B cell (primary cell): ENCODE measurements at regions not wholly inside any gene's neighbourhood (a gene's known extent, or its start where the extent isn't known, plus 50 kb on each side); places are given as distances from the start of the nearest gene placed in this dataset.
"Not testable (repeated sequence)": the region's sequence is repeated elsewhere in the genome, so short reads cannot be mapped to it uniquely, and the experiment has no call there.

Experiments
- ATAC-seq: fragments of 200-7000 bp; cut with Tn5 transposase; one replicate; pipeline ENCODE4 v1.10.0; 2021; ENCODE audit warnings: low read depth, mild to moderate bottlenecking, moderate number of reproducible peaks, moderate library complexity
- CTCF ChIA-PET: fragments of 350-600 bp; sonication (Branson Sonifier 250); formaldehyde crosslinking; loops from one replicate; lab custom pipeline; 2021; ENCODE audit warnings: antibody characterized with exemption, inconsistent platforms; lab: Charles Lee
- POLR2A ChIA-PET: fragments of 350-600 bp; sonication (Branson Sonifier 250); formaldehyde crosslinking; loops from one replicate; lab custom pipeline; 2021; ENCODE audit warnings: antibody characterized with exemption; lab: Charles Lee
- DNase-seq: peaks from one replicate; pipeline ENCODE4 v3.0.0; 2013
- H2AFZ ChIP-seq: 2 replicates; pipeline ENCODE4 v1.6.1; 2012; ENCODE audit warnings: mild to moderate bottlenecking, low read depth, low read length; ENCODE audit not compliant: insufficient read depth, poor library complexity, severe bottlenecking
- H3K27ac ChIP-seq, 2 donors: 1 replicate in 1 of 2; 2 replicates in 1 of 2; pipeline ENCODE4 v1.5.1; 2012 to 2013; ENCODE audit warnings: low read length in 2 of 2, mild to moderate bottlenecking in 2 of 2, moderate library complexity in 1 of 2
- H3K27me3 ChIP-seq, 4 experiments: fragments of 200-600 bp in 1 of 4; sonication (generic) in 1 of 4; replicated peaks in 1 of 4; 1 replicate in 2 of 4; 2 replicates in 2 of 4; pipeline versions ENCODE4 v1.6.1 to v1.7.0; 2013 to 2016; ENCODE audit warnings: low read length in 3 of 4, mild to moderate bottlenecking in 2 of 4, mixed read lengths in 1 of 4, moderate library complexity in 1 of 4; ENCODE audit not compliant: insufficient read depth in 4 of 4, control insufficient read depth in 3 of 4; ENCODE audit errors: control extremely low read depth in 1 of 4
- H3K36me3 ChIP-seq, 2 experiments: replicated peaks in 1 of 2; 1 replicate in 1 of 2; 2 replicates in 1 of 2; pipeline versions ENCODE4 v1.6.1 to v1.7.1; 2013; ENCODE audit warnings: low read length in 1 of 2; ENCODE audit not compliant: insufficient read depth in 2 of 2, control insufficient read depth in 1 of 2; ENCODE audit errors: control extremely low read depth in 1 of 2, extremely low read depth in 1 of 2
- H3K4me1 ChIP-seq, 2 donors: fragments of 200-600 bp in 1 of 2; sonication (generic) in 1 of 2; 1 replicate in 1 of 2; 2 replicates in 1 of 2; pipeline versions ENCODE4 v1.5.1 to v1.6.1; 2013 to 2017; ENCODE audit warnings: low read length in 2 of 2; ENCODE audit not compliant: control insufficient read depth in 2 of 2, insufficient read depth in 2 of 2
- H3K4me2 ChIP-seq: replicated peaks from 2 replicates; pipeline ENCODE3; 2012; ENCODE audit warnings: mild to moderate bottlenecking, low read depth, low read length; ENCODE audit not compliant: poor library complexity, severe bottlenecking
- H3K4me3 ChIP-seq, 5 experiments: fragments of 200-600 bp in 1 of 5; sonication (generic) in 1 of 5; 1 replicate in 3 of 5; 2 replicates in 2 of 5; pipeline versions ENCODE4 v1.5.1 to v1.7.0; 2011 to 2016; ENCODE audit warnings: low read length in 4 of 5, mild to moderate bottlenecking in 4 of 5, low read depth in 2 of 5, control low read depth in 1 of 5, moderate library complexity in 1 of 5; ENCODE audit not compliant: insufficient read depth in 1 of 5; ENCODE audit errors: control extremely low read depth in 1 of 5, extremely low read depth in 1 of 5
- H3K79me2 ChIP-seq: fragments of 200-600 bp; sonication (generic); one replicate; pipeline ENCODE4 v1.6.0; 2016; ENCODE audit warnings: low read length; ENCODE audit not compliant: control insufficient read depth, insufficient read depth
- H3K9ac ChIP-seq: fragments of 200-600 bp; sonication (generic); 2 replicates; pipeline ENCODE4 v1.6.1; 2017; ENCODE audit warnings: mild to moderate bottlenecking, low read length, moderate library complexity
- H3K9me3 ChIP-seq, 3 donors: one replicate each; pipeline versions ENCODE4 v1.6.1 to v1.7.1; 2013; ENCODE audit warnings: low read length in 2 of 3; ENCODE audit not compliant: control insufficient read depth in 2 of 3, insufficient read depth in 1 of 3; ENCODE audit errors: control extremely low read depth in 1 of 3
- H4K20me1 ChIP-seq: 2 replicates; pipeline ENCODE4 v1.6.0; 2012; ENCODE audit warnings: mild to moderate bottlenecking, low read length; ENCODE audit not compliant: insufficient read depth, control insufficient read depth, poor library complexity, severe bottlenecking
- H3K27ac Mint-ChIP-seq: one replicate; pipeline ENCODE4 v1.8.0; 2021; ENCODE audit warnings: mixed read lengths
- H3K27me3 Mint-ChIP-seq: one replicate; pipeline ENCODE4 v1.8.0; 2021; ENCODE audit warnings: mixed read lengths
- H3K4me1 Mint-ChIP-seq: one replicate; pipeline ENCODE4 v1.8.0; 2021; ENCODE audit warnings: mixed read lengths
- H3K4me3 Mint-ChIP-seq: one replicate; pipeline ENCODE4 v1.8.0; 2021; ENCODE audit warnings: mixed read lengths
- H3K9me3 Mint-ChIP-seq: one replicate; pipeline ENCODE4 v1.8.0; 2022; ENCODE audit warnings: mixed read lengths; ENCODE audit not compliant: insufficient read depth
- CTCF ChIP-seq: fragments of 200-600 bp; IDR thresholded peaks from one replicate; pipeline ENCODE4 v1.8.0; 2022; ENCODE audit warnings: antibody characterized with exemption, mild to moderate bottlenecking
- EZH2 ChIP-seq: IDR thresholded peaks from 2 replicates; pipeline ENCODE4 v1.6.1; 2012; ENCODE audit warnings: borderline replicate concordance, low read depth, mild to moderate bottlenecking, moderate library complexity, low read length; ENCODE audit not compliant: insufficient read depth, poor library complexity, severe bottlenecking
- WGBS: methylation state at CpG from one replicate; pipeline ENCODE4 v1.1.5; 2013; ENCODE audit warnings: missing lambda C conversion rate; ENCODE audit not compliant: insufficient coverage; 5-methylcytosine and 5-hydroxymethylcytosine counted together
- intact Hi-C: fragments of 100-400 bp; cut with micrococcal nuclease; formaldehyde crosslinking; loops from one replicate; pipeline ENCODE4 v1.10.0; 2022

GRCh38 chr9:134549336-134549735 is 92.3 kb upstream of the COL5A1 start:
- H3K27ac Mint-ChIP-seq = no peak overlapping the region
- H3K27me3 Mint-ChIP-seq = peaks cover 12% of the 10 kb centered on the region
- intact Hi-C loops = no loop called here
- no peaks in the 10 kb centered on the region for H4K20me1 ChIP-seq
- peaks cover 0 to 13% (median 1%) of the 10 kb centered on the region in 4 experiments for H3K27me3 ChIP-seq
- ATAC-seq = no peak
- no peaks in the 10 kb centered on the region for H3K36me3 ChIP-seq
- ChIA-PET CTCF (no interaction called here), POLR2A (no interaction called here)
- no peak for TF ChIP-seq CTCF
- no peak for TF ChIP-seq EZH2
- no peaks in the 10 kb centered on the region for H3K79me2 ChIP-seq
- no peaks in the 10 kb centered on the region for H3K4me1 ChIP-seq
- 87% methylated on average over 13 of the region's 13 CpGs for WGBS
- no peak overlapping the region for H2AFZ ChIP-seq
- no peaks in the 10 kb centered on the region for H3K9me3 Mint-ChIP-seq
- no peak for DNase-seq
- no peaks in the 10 kb centered on the region for H3K4me1 Mint-ChIP-seq
- H3K4me3 ChIP-seq = no peak overlapping the region
- no peak overlapping the region for H3K9ac ChIP-seq
- peaks cover 0 to 13% (median 0%) of the 10 kb centered on the region in 3 donors for H3K9me3 ChIP-seq
- no peak overlapping the region for H3K27ac ChIP-seq
- no peak overlapping the region for H3K4me2 ChIP-seq
- no peak overlapping the region for H3K4me3 Mint-ChIP-seq

- H3K9ac ChIP-seq, H3K27ac Mint-ChIP-seq, ATAC-seq, POLR2A ChIA-PET, H3K9me3 Mint-ChIP-seq, CTCF ChIA-PET, H3K4me1 ChIP-seq, H3K27ac ChIP-seq, H3K36me3 ChIP-seq, DNase-seq, intact Hi-C loops, H3K4me3 ChIP-seq, H3K4me2 ChIP-seq, H2AFZ ChIP-seq, H4K20me1 ChIP-seq, H3K79me2 ChIP-seq, H3K4me1 Mint-ChIP-seq, H3K4me3 Mint-ChIP-seq: not testable (repeated sequence)
- WGBS = 100% methylated on average over 1 of the region's 7 CpGs
- peaks cover 12% of the 10 kb centered on the region for H3K27me3 Mint-ChIP-seq
- H3K27me3 ChIP-seq = peaks cover 0 to 13% (median 1%) of the 10 kb centered on the region in 4 experiments
- H3K9me3 ChIP-seq = peaks cover 0 to 13% (median 0%) of the 10 kb centered on the region in 3 donors
Measured at GRCh38 chr9:134550081-134550480, 91.5 kb upstream of the COL5A1 start.
